ENCODE measurements at regions not wholly inside any gene's neighbourhood (a gene's known extent, or its start where the extent isn't known, plus 50 kb on each side); places are given as distances from the start of the nearest gene placed in this dataset.

DNA sequence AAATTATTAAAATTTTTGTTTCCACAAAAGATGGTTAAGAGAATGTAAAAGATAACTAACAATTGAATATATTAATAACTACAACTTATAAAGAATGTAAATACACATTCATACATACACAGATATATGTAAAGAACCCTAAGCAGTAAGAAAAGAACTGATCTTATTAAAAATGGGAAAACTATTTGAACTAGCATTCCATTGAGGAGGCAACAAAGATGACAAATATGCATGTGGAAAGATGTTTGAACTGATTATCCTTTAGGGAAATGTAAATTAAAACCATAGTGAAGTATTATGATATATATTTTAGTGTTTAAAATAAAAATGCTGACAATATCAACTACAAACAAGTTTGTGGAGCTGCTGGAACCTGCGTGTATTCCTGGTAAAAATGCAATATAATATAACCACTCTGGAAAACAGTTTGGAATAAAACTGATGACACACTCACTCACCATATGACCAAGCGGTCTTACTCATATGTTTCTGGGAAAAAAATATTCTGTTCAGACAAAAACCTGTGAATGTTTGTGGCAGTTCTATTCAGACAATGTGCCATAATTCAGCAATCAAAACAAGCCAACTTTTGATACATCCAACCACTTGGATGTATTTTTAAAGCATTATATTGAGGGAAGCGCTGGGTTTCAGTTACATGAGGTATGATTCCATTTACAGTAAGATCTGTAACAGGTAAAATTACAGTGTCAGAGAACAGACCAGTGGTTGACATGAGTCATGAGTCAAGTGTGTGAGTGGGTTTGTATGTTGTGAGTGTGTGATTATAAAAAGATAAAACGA lies 694.4 kb upstream of the SLITRK5 start:
- TF ChIP-seq POLR2A (IDR thresholded peaks at IDR 0.05) = no peak
- TF ChIP-seq, protein P1, sequence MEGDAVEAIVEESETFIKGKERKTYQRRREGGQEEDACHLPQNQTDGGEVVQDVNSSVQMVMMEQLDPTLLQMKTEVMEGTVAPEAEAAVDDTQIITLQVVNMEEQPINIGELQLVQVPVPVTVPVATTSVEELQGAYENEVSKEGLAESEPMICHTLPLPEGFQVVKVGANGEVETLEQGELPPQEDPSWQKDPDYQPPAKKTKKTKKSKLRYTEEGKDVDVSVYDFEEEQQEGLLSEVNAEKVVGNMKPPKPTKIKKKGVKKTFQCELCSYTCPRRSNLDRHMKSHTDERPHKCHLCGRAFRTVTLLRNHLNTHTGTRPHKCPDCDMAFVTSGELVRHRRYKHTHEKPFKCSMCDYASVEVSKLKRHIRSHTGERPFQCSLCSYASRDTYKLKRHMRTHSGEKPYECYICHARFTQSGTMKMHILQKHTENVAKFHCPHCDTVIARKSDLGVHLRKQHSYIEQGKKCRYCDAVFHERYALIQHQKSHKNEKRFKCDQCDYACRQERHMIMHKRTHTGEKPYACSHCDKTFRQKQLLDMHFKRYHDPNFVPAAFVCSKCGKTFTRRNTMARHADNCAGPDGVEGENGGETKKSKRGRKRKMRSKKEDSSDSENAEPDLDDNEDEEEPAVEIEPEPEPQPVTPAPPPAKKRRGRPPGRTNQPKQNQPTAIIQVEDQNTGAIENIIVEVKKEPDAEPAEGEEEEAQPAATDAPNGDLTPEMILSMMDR (IDR thresholded peaks at IDR 0.05) = no peak
- no peak for TF ChIP-seq EP300 (IDR thresholded peaks at IDR 0.05)
